ENCODE measurements at regions not wholly inside any gene's neighbourhood (a gene's known extent, or its start where the extent isn't known, plus 50 kb on each side); places are given as distances from the start of the nearest gene placed in this dataset.

DNA sequence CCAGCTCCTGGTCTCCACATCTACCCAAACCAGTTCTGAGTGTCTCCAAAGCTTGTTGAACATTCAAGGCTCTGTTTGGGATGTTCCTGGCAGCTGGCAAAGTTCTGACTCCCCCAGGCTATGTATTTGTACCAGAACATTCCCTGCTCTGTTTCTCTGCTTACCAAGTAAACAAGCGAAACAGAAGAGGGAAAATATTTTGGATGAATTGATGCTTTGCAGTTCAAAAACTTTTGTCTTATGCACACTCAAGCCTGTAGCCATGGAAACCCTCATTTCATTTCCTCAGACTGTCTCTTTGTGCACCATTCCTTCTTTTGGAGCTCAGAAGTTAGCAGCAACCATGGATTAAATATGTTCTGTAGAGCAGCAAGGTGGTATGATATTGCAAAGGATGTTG, 145.8 kb downstream of the ACTL7B start:
- no peak for DNase-seq

DNA sequence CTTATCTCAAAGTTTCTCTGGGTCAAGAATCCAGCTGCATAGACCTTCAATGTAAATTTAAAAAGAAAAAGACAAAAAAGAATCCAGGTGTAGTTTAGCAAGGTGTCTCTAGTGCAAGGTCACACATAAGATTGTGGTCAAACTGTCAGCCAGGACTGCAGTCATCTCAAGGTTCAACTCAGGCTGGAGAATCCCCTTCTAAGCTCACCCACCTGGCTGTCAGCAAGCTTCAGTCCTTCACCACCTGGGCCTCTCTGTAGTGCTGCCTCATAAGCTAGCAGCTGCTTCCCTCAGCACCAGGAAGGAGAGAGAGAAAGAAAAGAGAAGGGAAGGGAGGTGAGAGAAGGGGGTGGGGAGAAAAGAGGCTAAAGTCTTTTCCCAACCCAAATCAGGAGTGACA, 146.7 kb downstream of the ACTL7B start:
- DNase-seq = no peak

DNA sequence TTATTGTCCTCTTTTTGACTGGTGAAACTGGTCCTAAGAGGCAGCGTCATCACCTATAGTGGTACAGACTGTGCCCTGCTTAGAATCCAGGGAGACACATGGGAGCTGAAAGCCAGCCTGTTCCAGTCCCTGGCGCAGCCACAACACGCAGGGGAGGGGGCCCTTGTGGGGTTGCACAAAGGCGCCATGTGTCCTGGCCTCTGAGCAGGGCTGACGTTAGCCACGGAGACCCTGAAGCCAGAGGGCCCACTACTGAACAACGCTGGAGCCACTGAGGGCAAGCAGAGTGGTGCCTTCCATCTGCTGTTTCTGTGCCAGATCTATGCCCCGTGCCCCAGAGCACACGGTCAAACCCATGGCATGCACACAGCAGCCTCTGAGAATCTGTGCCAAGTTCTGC, 147.3 kb downstream of the ACTL7B start:
- DNase-seq = no peak

DNA sequence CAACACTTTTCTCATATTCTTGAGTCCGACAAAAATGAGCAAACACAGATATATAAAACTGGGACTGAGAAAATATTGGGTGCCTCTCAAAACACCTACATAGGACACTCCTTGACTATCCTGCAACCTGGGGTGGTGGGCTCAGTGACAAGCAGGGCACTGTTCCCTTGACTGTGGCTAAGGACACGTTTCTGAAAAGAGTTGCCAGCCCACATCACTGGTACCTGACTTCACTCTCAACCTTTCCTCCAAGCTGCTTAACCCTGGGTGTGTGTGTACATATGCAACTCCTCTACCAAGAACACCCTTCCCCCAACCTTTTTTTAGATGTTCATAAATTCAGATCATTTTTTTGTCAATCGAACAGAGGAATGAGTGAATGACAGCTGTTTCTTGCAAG, 148.7 kb downstream of the ACTL7B start:
- no peak for DNase-seq

DNA sequence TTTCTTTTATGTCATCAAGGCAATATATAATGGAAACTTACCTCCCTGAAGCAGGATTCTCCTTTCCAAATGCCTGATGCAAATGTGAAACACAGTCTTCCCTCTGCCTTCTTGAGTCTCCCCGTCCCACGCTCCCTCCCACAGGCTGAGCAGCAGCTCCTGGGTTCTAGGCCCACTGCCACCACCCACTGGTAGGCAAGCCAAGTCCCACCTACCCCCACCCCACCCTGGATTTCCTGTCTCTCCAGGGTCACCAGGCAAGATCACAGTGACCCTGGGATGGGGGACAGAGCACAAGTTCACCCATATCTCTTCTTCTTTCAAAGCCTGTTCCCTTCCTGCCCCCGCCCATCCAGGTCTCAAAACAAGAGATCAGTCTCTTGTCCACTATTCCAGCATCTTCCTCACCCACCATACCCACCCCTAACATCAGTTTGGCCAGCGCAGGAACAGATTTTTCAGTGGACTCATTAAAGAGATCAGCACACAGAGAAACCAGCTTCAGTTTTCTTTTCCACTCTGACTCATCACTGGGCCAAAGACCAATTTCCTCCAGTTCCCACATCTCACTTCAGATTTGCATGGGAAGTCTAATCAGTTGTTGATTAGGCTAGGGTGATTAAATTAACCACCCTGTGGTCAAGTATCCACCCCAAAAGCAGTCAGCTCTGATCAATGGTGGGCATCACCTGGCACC, 151.5 kb downstream of the ACTL7B start:
- DNase-seq = no peak

DNA sequence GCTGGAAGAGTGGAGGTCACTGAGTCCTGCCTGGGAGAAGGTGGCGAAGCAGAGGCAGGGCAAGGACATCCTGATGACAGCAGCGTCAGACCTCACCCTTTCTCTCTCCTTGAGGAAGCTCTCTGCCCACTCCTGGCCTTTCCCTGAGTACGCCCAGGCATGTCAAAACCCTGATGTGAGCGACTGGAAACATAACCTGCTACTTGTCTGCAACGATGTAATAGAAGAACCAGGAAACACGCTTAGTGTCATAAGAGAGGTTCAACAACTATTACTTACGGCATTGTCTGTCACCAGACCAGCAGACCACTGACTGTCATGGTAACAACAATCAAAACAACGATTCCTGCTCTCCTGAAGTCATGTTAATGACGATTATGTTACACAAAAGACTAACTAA, 152.4 kb downstream of the ACTL7B start:
- DNase-seq = no peak

DNA sequence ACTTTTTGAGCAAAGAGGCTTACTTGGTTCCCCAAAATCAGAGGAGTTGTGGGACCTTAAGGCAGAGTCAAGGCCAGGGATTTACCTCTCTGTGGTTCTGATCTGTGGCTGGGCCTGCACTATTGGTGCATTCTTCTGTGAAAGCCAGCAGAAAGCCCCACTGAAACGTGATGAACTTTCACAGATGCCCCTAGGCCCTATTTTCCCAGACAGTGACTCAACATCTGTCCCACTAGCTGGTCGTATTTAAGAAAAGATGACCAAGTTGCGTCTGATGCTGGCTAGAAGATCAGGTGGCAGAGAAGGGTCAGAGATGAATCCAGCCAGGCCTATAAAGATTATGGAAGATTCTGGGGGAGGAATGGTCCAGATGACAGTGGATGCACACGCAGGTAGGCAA, 153.1 kb downstream of the ACTL7B start:
- DNase-seq = no peak

DNA sequence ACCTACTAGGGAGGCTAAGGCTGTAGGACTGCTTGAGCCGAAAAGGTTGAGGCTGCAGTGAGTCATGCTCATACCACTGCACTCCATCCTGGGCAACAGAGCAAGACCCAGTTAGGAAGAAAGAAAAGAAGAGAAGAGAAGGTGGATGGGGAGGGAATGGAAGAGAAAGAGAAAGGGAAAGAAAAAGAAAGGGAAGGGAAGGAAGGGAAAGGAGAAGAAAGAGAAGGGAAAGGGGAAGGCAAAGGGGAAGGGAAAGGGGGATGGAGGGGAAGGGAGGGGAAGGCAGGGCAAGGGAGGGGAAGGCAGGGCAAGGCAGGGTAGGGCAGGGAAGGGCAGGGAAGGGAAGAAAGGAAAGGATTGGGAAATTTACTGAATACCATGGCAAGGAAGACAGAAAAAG, 157.0 kb downstream of the ACTL7B start:
- no peak for DNase-seq

DNA sequence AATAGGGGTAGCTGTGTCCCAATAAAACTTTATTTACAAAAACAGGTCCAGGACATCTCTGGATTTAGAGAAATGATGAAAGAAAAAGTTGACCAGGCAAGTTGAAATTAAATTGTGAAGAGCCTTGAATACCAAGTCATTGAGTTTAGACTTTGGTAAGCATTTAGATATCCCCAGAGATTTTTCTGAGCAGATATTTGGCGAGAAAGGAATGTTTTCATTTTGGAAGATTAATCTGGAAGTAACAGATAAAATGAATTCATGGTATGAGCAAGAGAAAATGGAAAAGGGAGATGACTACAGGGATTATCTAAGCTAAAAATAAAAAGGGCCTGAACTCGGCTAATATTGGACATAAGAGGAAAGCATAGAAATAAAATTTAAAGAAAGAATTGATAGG, 157.6 kb downstream of the ACTL7B start:
- DNase-seq = no peak

DNA sequence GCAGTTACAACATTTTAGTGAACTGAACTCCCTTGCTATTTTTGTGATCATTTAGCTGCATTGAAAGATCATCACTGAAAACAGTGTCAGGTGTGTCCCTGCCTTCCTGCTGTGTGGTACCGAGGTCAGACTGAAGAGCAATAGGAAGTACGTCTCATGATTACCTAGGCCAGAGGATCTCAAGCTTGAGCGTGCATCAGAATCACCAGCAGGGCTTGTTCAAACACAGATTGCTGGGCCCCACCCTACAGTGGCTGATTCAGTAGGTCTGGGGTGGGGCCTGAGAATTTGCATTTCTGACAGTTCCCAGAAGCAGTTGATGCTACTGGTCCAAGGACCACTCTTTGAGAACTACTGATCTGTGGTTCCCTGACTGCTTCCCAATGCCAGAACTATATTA, 159.6 kb downstream of the ACTL7B start:
- DNase-seq = no peak

DNA sequence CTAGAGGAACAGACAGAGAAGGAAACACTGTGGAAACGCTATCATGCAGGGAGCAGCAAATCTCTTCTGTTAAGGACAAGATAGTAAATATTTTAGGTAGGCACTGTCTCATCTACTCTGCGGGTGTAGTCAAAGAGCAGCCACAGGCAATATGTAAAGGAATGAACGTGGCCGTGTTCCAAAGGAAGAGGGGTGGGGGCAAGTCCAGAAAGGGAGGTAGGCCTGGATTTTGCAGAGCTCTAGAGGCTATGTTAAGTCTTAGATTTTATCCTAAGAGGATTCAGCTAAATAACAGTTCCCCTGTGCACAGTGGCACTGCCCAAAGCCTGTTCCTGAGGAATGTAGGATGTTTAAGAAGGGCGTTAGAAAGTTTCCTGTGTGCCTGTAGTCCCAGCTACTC, 161.6 kb downstream of the ACTL7B start:
- no peak for DNase-seq

DNA sequence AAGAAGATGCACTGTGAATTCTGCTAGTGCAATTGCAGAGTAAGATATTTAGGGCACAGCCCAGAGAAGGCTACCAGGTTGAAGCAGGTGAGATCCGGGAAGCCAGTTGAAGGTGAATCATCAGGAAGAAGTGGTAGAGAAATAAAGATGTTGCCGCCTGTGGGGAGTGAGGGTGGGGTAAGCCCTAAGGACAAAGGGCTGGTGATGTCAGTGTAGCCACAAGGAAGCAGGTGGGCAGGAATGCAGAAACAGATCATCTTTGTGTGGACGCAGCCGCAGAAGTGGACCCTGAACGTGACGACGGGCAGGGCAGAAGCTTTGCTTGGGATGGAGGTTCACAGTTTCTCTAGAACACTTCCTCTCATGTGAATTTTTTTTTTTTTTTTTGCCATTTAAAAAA, 164.2 kb downstream of the ACTL7B start:
- DNase-seq = no peak

DNA sequence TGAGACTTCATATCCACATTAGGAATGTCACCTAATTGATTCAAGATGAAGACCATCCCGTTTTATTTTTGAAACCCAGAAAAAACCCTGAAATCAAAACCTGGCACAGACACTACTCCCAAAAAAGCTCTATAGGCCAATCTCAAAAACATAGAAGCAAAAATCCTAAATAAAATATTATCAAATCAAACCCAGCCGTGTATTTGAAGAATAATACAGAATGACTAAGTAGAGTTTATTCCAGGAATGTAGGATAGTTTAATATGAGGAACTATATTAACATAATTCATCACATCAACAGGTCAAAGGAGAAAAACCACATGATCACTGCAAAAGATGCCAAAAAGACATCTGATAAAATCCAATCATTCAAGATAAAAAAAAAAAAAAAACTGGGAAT, 167.1 kb downstream of the ACTL7B start:
- no peak for DNase-seq

DNA sequence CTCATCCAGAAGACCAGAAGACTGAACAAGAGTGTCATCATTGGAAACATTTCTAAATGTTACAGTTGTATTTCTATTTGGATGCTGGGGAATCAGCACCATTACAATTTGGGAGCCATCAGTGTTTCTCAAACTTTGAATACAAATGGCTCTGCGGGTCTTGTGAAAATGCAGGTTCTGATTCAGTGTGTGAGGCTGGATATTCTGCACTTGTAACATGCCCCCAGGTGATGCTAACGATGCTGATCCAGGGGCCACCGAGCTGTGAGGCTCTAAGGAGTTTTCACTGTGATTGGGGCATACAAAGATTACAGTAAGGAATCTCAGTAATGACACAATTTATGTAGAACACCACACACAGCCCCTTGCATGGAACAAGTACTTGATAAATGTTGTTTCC, 167.7 kb downstream of the ACTL7B start:
- DNase-seq = no peak

DNA sequence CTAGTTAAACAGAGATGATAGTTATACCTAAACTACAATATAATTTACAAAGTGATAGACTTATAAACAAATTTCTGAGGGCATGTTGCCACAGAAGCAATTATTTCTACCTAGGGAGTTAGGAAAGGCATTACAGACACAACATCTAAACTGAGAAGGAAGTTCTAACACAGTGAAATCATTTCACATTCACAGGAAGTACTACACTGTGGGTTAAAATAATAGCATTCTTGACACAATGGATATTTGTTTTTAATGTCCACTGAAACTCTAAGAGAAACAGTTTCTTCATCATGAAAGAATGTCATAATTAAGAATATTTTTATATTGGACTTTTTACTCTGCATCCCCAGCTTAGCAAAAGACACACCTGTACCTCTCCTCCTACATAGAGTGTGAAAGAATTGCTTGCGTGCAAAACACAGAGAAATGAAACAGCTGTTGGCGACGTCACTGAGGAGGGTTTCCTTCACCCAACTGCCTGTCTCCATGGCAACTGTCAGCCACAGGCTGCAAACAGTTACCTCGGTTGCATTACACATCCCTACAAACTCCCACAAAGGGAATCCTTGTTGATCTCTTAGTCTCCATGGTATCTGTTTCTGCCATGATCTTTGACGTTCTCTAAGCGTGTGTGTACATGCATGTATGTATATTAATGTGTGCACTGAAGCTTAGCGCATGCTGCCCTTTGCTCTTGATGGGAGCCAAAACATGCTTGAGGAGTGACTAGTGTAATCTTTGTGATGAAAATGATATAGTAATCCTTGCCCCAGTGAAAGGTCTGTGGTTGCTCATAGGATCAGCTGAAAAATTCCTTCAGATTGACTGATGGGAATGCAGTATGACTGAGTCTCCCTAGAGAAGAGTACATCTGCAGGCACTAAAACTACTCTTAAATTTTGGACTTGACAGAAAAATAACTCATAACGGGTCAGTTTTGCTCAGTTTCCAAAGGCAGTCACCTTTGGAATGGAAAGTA, 168.5 kb downstream of the ACTL7B start:
- DNase-seq = no peak

DNA sequence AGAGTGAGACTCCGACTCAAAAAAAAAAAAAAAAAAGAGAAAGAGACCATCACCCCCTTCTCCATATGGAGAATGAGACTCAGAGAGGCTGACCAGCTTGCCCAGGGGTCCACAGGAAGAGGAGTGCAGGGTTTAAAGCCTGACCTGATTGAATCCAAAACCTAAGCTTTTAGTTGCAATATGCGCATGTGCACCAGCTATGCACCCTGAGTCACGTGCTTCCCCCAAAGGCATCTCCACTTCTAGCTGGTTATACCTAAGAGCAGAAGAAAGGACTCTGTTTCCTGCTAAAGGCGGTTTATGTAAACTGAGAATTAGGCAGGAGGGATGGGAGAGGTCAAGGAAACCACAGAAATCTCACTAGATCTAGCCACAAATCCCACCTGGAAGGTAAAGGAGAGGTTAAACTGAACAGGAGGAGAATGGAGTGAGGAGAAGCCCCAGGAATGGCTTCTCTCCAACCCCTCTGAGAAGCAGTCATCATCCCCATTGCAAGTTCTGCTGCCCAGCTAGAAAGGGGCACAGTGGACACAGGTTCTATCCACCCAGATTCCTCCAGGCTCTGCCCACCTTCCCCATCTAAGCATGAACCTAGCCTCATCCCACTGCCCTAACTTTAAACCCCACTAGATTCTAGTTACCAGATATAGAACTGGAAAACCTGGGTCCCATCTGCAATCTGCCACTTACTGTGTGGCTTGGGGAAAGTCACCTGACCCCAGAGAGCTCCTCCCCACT, 171.3 kb downstream of the ACTL7B start:
- no peak for DNase-seq

DNA sequence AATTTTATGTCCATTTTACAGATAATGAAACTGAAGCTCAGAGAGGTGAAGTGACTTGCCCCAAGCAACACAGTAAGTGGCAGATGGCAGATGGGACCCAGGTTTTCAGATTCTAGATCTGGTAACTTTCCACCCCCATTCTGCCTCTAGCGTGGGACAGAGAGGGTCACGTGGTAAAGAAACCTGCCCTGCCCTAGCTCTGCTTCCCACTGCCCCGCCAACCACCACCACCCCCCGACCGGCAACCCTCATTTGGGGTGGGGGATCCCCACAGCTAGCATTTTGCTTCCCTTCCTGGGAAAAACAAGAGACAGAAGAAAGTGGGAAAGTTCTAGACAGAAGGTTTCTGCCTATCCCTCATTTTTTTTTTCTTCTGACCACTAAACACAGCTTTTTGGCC, 172.5 kb downstream of the ACTL7B start:
- no peak for DNase-seq

DNA sequence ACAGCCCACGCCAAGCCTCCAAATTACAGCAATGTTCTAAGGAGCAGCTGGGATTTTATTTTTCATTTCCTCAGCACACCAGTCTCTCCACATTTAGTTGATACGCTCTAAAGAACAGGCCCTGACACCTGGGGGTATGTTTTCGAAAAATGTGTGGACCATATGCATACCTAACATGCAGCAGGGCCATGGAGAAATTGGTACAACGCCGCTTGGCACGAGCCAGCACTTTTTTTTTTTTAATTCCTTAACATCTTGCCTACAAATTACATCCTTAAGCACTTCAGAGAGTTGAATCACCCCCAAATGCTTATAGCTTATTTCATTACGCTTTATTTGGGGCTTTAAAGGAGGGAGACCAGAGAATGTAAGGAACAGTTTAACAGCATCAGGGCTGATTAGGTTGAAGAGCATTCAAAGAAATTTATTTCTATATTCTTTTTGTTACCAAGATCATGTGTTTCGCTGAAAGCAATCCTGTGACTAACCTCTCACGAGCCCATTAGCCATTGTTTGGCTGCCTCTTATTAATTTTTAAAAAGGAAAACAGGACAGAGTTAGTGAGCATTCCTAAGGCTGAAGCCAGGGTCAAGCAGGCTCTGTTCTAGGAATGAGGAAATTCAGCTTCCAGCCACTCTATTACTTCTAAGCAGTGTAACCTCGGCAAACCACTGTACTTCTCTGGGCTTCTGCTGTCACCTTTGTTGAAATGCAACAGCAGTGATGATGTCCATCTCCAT, 173.8 kb downstream of the ACTL7B start:
- no peak for DNase-seq

DNA sequence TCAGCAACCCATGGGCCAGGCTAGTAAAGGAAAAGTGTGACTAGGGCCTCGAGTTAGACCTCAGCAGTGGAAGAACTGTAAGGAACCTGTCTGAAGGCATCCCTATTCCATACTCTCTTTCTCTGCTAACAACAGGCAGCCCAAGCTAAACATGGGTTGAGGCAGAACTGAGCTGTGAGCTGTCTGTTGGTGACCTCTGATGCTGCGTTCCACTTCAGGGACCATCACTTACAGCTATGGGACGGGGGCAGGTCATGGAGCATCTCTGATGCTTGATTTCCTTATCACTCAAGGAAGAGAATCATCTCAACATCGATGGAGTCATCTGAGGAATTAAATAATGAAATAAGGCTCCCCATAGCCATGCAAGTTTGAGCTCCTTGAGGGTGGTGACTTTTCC, 174.8 kb downstream of the ACTL7B start:
- DNase-seq = no peak

DNA sequence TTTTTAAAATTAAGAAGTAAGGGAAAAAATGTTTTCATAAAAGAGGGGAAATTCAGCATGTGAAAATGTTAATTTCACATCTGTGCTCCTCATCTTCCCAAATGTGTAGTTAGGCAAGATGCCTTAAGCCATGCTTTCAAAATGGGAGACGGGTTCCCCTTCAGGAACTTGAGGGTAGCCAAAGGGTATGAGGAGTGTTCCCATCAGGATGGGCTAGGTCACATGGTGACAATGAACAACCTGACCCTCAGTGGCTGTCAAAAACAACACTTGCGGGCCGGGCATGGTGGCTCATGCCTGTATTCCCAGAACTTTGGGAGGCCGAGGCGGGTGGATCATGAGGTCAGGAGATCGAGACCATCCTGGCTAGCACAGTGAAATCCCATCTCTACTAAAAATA, 178.0 kb downstream of the ACTL7B start:
- no peak for DNase-seq

DNA sequence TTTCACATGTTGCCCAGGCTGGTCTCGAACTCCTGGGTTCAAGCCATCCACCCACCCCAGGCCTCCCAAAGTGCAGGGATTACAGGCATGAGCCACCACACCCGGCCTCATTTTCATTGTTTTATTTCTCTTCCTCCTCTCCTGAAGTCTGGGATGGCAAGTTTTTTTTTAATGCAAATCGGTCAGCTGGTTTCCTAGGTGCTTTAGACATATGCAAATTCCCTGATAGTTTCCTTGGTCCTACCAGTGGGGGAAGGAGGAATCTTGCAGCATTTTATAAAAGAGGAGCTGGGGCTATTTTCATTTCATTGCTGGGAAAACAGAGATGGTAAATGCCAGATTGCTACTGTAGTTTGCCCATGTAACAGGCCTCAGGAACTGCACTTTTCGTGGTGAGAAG, 179.4 kb downstream of the ACTL7B start:
- DNase-seq = no peak

DNA sequence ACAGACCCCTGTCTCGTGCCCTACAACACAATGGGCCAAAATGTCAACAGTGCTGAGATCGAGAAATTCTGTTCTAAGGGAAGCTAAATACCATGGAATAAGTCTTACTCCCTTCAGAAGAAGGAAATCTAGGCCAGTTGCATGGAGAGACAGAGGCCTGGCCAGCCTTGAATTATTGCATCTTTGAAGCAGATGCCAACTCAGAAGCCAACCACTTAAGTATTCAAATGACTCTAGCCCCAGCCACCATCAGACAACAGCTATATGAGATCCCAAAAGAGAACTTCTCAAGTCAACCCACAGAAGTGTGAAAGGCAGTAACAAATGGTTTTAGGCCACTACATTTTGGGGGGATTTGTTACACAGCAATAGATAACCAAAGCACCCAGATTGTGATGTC, 180.1 kb downstream of the ACTL7B start:
- DNase-seq = no peak

Measured in NCI-H1417 treated with DMSO at 0.1 percent for 48 hours (cell line).